NCI-H82 (cell line): ENCODE measurements at regions not wholly inside any gene's neighbourhood (a gene's known extent, or its start where the extent isn't known, plus 50 kb on each side); places are given as distances from the start of the nearest gene placed in this dataset.

ENCODE experiments used
- DNase-seq: peaks from one replicate; lab custom pipeline; 2025; lab: John Stamatoyannopoulos, UW

- DNase-seq, result no peak
Measured at GRCh38 chr12:19954163-19954562, 414.2 kb upstream of the PDE3A start.

GRCh38 chr12:19957308-19958125 lies 410.8 kb upstream of the PDE3A start:
- DNase-seq, result no peak

- DNase-seq, result no peak
Measured at GRCh38 chr12:19958389-19958788, 409.9 kb upstream of the PDE3A start.

GRCh38 chr12:19959353-19959752 lies 409.0 kb upstream of the PDE3A start:
- DNase-seq, result no peak

- DNase-seq, result no peak
Measured at GRCh38 chr12:19960527-19960926, 407.8 kb upstream of the PDE3A start.

GRCh38 chr12:19962192-19962591 lies 406.1 kb upstream of the PDE3A start:
- DNase-seq, result no peak

- no peak for DNase-seq
Measured at GRCh38 chr12:19963972-19964371, 404.4 kb upstream of the PDE3A start.

- no peak for DNase-seq
Measured at GRCh38 chr12:19964549-19964948, 403.8 kb upstream of the PDE3A start.

GRCh38 chr12:19965196-19966038 lies 402.9 kb upstream of the PDE3A start:
- no peak for DNase-seq

- DNase-seq, result no peak
Measured at GRCh38 chr12:19967001-19967400, 401.3 kb upstream of the PDE3A start.

GRCh38 chr12:19967431-19967830 lies 400.9 kb upstream of the PDE3A start:
- no peak for DNase-seq

- DNase-seq, result no peak
Measured at GRCh38 chr12:19970116-19970515, 398.2 kb upstream of the PDE3A start.

GRCh38 chr12:19970821-19971220 lies 397.5 kb upstream of the PDE3A start:
- DNase-seq, result no peak

GRCh38 chr12:19971361-19972280 lies 396.7 kb upstream of the PDE3A start:
- DNase-seq, result no peak

- DNase-seq, result no peak
Measured at GRCh38 chr12:19972325-19973288, 395.7 kb upstream of the PDE3A start.

- no peak for DNase-seq
Measured at GRCh38 chr12:19978193-19978592, 390.1 kb upstream of the PDE3A start.

- DNase-seq, result no peak
Measured at GRCh38 chr12:19979584-19979983, 388.8 kb upstream of the PDE3A start.

- DNase-seq, result no peak
Measured at GRCh38 chr12:19981944-19982343, 386.4 kb upstream of the PDE3A start.

- no peak for DNase-seq
Measured at GRCh38 chr12:19988001-19988400, 380.3 kb upstream of the PDE3A start.

GRCh38 chr12:19988459-19988873 lies 379.9 kb upstream of the PDE3A start:
- no peak for DNase-seq

GRCh38 chr12:19988948-19989347 lies 379.4 kb upstream of the PDE3A start:
- no peak for DNase-seq
